GM12864 (cell line): ENCODE measurements at regions not wholly inside any gene's neighbourhood (a gene's known extent, or its start where the extent isn't known, plus 50 kb on each side); places are given as distances from the start of the nearest gene placed in this dataset.
"Not testable (repeated sequence)": the region's sequence is repeated elsewhere in the genome, so short reads cannot be mapped to it uniquely, and the experiment has no call there.

ENCODE experiments used
- DNase-seq: peaks from one replicate; pipeline ENCODE4 v3.0.0-alpha.2; 2011; ENCODE audit warnings: low read depth
- H3K4me3 ChIP-seq: 2 replicates; pipeline ENCODE4 v1.5.1; 2011; ENCODE audit warnings: mild to moderate bottlenecking, low read depth, low read length, control low read depth
- CTCF ChIP-seq: IDR thresholded peaks from 2 replicates; pipeline ENCODE4 v1.5.1; 2011; ENCODE audit warnings: low read depth, mild to moderate bottlenecking, moderate library complexity, low read length, control low read depth, inconsistent platforms; ENCODE audit errors: missing control alignments

GRCh38 chr9:717722-718121 lies 123.8 kb upstream of the DMRT1 start:
- no peak for DNase-seq
- H3K4me3 ChIP-seq = no peak overlapping the region
- no peak for TF ChIP-seq CTCF

GRCh38 chr9:720239-720881 lies 121.1 kb upstream of the DMRT1 start:
- no peak for TF ChIP-seq CTCF
- H3K4me3 ChIP-seq = no peak overlapping the region
- DNase-seq = no peak

- H3K4me3 ChIP-seq = no peak overlapping the region
- no peak for DNase-seq
- no peak for TF ChIP-seq CTCF
Measured at GRCh38 chr9:722388-722980, 119.0 kb upstream of the DMRT1 start.

- not testable (repeated sequence) for H3K4me3 ChIP-seq, DNase-seq
Measured at GRCh38 chr9:724461-724860, 117.0 kb upstream of the DMRT1 start.

DNA sequence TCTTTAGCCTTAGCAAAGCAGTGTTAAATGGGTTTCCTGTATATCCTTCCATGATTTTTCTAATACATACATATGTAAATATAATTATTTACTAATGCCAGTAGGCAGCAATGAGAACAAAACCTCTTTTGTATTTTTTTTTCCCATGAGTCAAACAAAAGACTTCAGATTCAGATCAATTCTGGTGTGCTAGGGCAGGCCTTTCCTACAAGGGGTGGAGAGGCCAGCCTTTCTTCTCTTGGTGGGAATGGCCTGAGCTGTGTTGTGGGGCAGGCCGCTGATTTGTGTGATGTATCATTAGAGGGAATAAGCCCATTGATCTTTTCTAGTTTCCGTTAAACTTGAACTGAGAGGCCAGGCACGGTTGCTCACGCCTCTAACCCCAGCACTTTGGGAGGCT lies 115.5 kb upstream of the DMRT1 start:
- no peak for TF ChIP-seq CTCF
- H3K4me3 ChIP-seq = no peak overlapping the region
- DNase-seq = no peak

- no peak for DNase-seq
- no peak for TF ChIP-seq CTCF
- no peak overlapping the region for H3K4me3 ChIP-seq
Measured at GRCh38 chr9:727767-728166, 113.7 kb upstream of the DMRT1 start.

GRCh38 chr9:728535-728934 lies 113.0 kb upstream of the DMRT1 start:
- no peak for TF ChIP-seq CTCF
- DNase-seq = no peak
- no peak overlapping the region for H3K4me3 ChIP-seq

- no peak for DNase-seq
- TF ChIP-seq CTCF = no peak
- H3K4me3 ChIP-seq = no peak overlapping the region
Measured at GRCh38 chr9:731474-731873, 110.0 kb upstream of the DMRT1 start.
